Activated CD8-positive, alpha-beta memory T cell treated with anti-CD3 and anti-CD28 coated beads, Interleukin-2, amount 10 ng/mL, durations not matched to agents 7 days and 5 days (primary cell): ENCODE measurements at regions not wholly inside any gene's neighbourhood (a gene's known extent, or its start where the extent isn't known, plus 50 kb on each side); places are given as distances from the start of the nearest gene placed in this dataset.

Experiments
- ATAC-seq: fragments of 150-1000 bp; cut with Tn5 transposase; one replicate; pipeline ENCODE4 v1.10.0; 2021; ENCODE audit warnings: moderate library complexity
- CTCF ChIA-PET: fragments of 350-600 bp; sonication (Branson Sonifier 250); formaldehyde crosslinking; loops from one replicate; lab custom pipeline; 2021; ENCODE audit warnings: antibody characterized with exemption; lab: Charles Lee
- DNase-seq: peaks from one replicate; pipeline ENCODE4 v3.0.0-alpha.2; 2020
- H3K27ac Mint-ChIP-seq: one replicate; pipeline ENCODE4 v1.8.0; 2021; ENCODE audit warnings: mild to moderate bottlenecking, mixed read lengths
- H3K27me3 Mint-ChIP-seq: one replicate; pipeline ENCODE4 v1.8.0; 2021; ENCODE audit warnings: mixed read lengths
- H3K36me3 Mint-ChIP-seq: one replicate; pipeline ENCODE4 v1.8.0; 2021; ENCODE audit warnings: mild to moderate bottlenecking, mixed read lengths
- H3K4me1 Mint-ChIP-seq: one replicate; pipeline ENCODE4 v1.8.0; 2021; ENCODE audit warnings: mixed read lengths
- H3K4me3 Mint-ChIP-seq: one replicate; pipeline ENCODE4 v1.8.0; 2021; ENCODE audit warnings: mild to moderate bottlenecking, moderate library complexity, mixed read lengths
- H3K9me3 Mint-ChIP-seq: one replicate; pipeline ENCODE4 v1.8.0; 2022; ENCODE audit warnings: low read depth, mixed read lengths

GRCh38 chr6:49370518-49370917 lies 92.5 kb downstream of the MMUT start:
- H3K27me3 Mint-ChIP-seq = no peaks in the 10 kb centered on the region
- no peaks in the 10 kb centered on the region for H3K4me1 Mint-ChIP-seq
- CTCF ChIA-PET = no interaction called here
- no peak overlapping the region for H3K27ac Mint-ChIP-seq
- H3K36me3 Mint-ChIP-seq = no peaks in the 10 kb centered on the region
- no peak overlapping the region for H3K4me3 Mint-ChIP-seq
- peaks cover 5% of the 10 kb centered on the region for H3K9me3 Mint-ChIP-seq
- ATAC-seq = no peak
- no peak for DNase-seq

- Mint-ChIP-seq H3K27me3 (no peaks in the 10 kb centered on the region), H3K4me1 (no peaks in the 10 kb centered on the region)
Measured at GRCh38 chr6:49366539-49366938, 96.5 kb downstream of the MMUT start.

GRCh38 chr6:49348561-49348960 lies 114.5 kb downstream of the MMUT start:
- H3K9me3 Mint-ChIP-seq = no peaks in the 10 kb centered on the region
- CTCF ChIA-PET = no interaction called here

More at GRCh38 chr6:49366539-49366938, 96.5 kb downstream of the MMUT start:
- Mint-ChIP-seq H3K36me3 (no peaks in the 10 kb centered on the region), H3K4me3 (no peak overlapping the region), H3K9me3 (peaks cover 5% of the 10 kb centered on the region), H3K27ac (no peak overlapping the region)
- DNase-seq = no peak
- ATAC-seq = no peak
- CTCF ChIA-PET = no interaction called here

GRCh38 chr6:49342410-49342809 lies 120.6 kb downstream of the MMUT start:
- ATAC-seq (no peak), DNase-seq (no peak)
- Mint-ChIP-seq H3K9me3 (no peaks in the 10 kb centered on the region), H3K27me3 (no peaks in the 10 kb centered on the region), H3K36me3 (no peaks in the 10 kb centered on the region), H3K4me3 (no peak overlapping the region), H3K4me1 (no peaks in the 10 kb centered on the region), H3K27ac (no peak overlapping the region)
- CTCF ChIA-PET = no interaction called here

More at GRCh38 chr6:49348561-49348960, 114.5 kb downstream of the MMUT start:
- no peak for DNase-seq
- Mint-ChIP-seq H3K4me3 (no peak overlapping the region), H3K27me3 (no peaks in the 10 kb centered on the region), H3K27ac (no peak overlapping the region), H3K4me1 (no peaks in the 10 kb centered on the region), H3K36me3 (no peaks in the 10 kb centered on the region)
- ATAC-seq = no peak

GRCh38 chr6:49341869-49342268 lies 121.2 kb downstream of the MMUT start:
- Mint-ChIP-seq H3K4me3 (no peak overlapping the region), H3K4me1 (no peaks in the 10 kb centered on the region), H3K36me3 (no peaks in the 10 kb centered on the region), H3K27ac (no peak overlapping the region), H3K27me3 (no peaks in the 10 kb centered on the region), H3K9me3 (no peaks in the 10 kb centered on the region)
- CTCF ChIA-PET = no interaction called here
- ATAC-seq = no peak
- DNase-seq = no peak

GRCh38 chr6:49339096-49339495 lies 124.0 kb downstream of the MMUT start:
- no peaks in the 10 kb centered on the region for H3K9me3 Mint-ChIP-seq
- no peaks in the 10 kb centered on the region for H3K27me3 Mint-ChIP-seq
- CTCF ChIA-PET = no interaction called here
- H3K4me1 Mint-ChIP-seq = no peaks in the 10 kb centered on the region
- DNase-seq (no peak), ATAC-seq (no peak)
- no peaks in the 10 kb centered on the region for H3K36me3 Mint-ChIP-seq
- no peak overlapping the region for H3K27ac Mint-ChIP-seq
- no peak overlapping the region for H3K4me3 Mint-ChIP-seq

- DNase-seq (no peak), ATAC-seq (no peak)
- no peak overlapping the region for H3K4me3 Mint-ChIP-seq
- no peaks in the 10 kb centered on the region for H3K9me3 Mint-ChIP-seq
- no peak overlapping the region for H3K27ac Mint-ChIP-seq
- no peaks in the 10 kb centered on the region for H3K36me3 Mint-ChIP-seq
- H3K27me3 Mint-ChIP-seq = no peaks in the 10 kb centered on the region
- no peaks in the 10 kb centered on the region for H3K4me1 Mint-ChIP-seq
- CTCF ChIA-PET = no interaction called here
Measured at GRCh38 chr6:49336514-49337131, 126.4 kb downstream of the MMUT start.

GRCh38 chr6:49333345-49334125 lies 129.5 kb downstream of the MMUT start:
- H3K4me1 Mint-ChIP-seq = no peaks in the 10 kb centered on the region
- H3K27me3 Mint-ChIP-seq = peaks cover 2% of the 10 kb centered on the region
- no peak overlapping the region for H3K4me3 Mint-ChIP-seq
- CTCF ChIA-PET = no interaction called here
- H3K9me3 Mint-ChIP-seq = no peaks in the 10 kb centered on the region
- no peaks in the 10 kb centered on the region for H3K36me3 Mint-ChIP-seq
- H3K27ac Mint-ChIP-seq = no peak overlapping the region
- ATAC-seq (no peak), DNase-seq (no peak)

- Mint-ChIP-seq H3K9me3 (no peaks in the 10 kb centered on the region), H3K4me1 (no peaks in the 10 kb centered on the region), H3K27me3 (peaks cover 2% of the 10 kb centered on the region), H3K36me3 (no peaks in the 10 kb centered on the region), H3K27ac (no peak overlapping the region), H3K4me3 (no peak overlapping the region)
- CTCF ChIA-PET = no interaction called here
- DNase-seq (no peak), ATAC-seq (no peak)
Measured at GRCh38 chr6:49332781-49333180, 130.3 kb downstream of the MMUT start.

- Mint-ChIP-seq H3K4me1 (no peaks in the 10 kb centered on the region), H3K27ac (no peak overlapping the region), H3K36me3 (no peaks in the 10 kb centered on the region), H3K4me3 (no peak overlapping the region), H3K9me3 (no peaks in the 10 kb centered on the region), H3K27me3 (peaks cover 2% of the 10 kb centered on the region)
- DNase-seq (no peak), ATAC-seq (no peak)
- CTCF ChIA-PET = no interaction called here
Measured at GRCh38 chr6:49329186-49329585, 133.9 kb downstream of the MMUT start.

- ATAC-seq (no peak), DNase-seq (no peak)
- no peak overlapping the region for H3K27ac Mint-ChIP-seq
- no peaks in the 10 kb centered on the region for H3K9me3 Mint-ChIP-seq
- CTCF ChIA-PET = no interaction called here
- no peaks in the 10 kb centered on the region for H3K36me3 Mint-ChIP-seq
- H3K27me3 Mint-ChIP-seq = peaks cover 2% of the 10 kb centered on the region
- H3K4me3 Mint-ChIP-seq = no peak overlapping the region
- H3K4me1 Mint-ChIP-seq = no peaks in the 10 kb centered on the region
Measured at GRCh38 chr6:49328051-49328744, 134.9 kb downstream of the MMUT start.

- H3K4me3 Mint-ChIP-seq = no peak overlapping the region
- ATAC-seq = no peak
- no peak for DNase-seq
- H3K4me1 Mint-ChIP-seq = no peaks in the 10 kb centered on the region
- no peaks in the 10 kb centered on the region for H3K36me3 Mint-ChIP-seq
- no peaks in the 10 kb centered on the region for H3K9me3 Mint-ChIP-seq
- peaks cover 2% of the 10 kb centered on the region for H3K27me3 Mint-ChIP-seq
- CTCF ChIA-PET = no interaction called here
- no peak overlapping the region for H3K27ac Mint-ChIP-seq
Measured at GRCh38 chr6:49327571-49327970, 135.5 kb downstream of the MMUT start.

GRCh38 chr6:49327005-49327404 lies 136.0 kb downstream of the MMUT start:
- CTCF ChIA-PET = no interaction called here
- Mint-ChIP-seq H3K4me1 (no peaks in the 10 kb centered on the region), H3K27ac (no peak overlapping the region)

GRCh38 chr6:49326347-49326746 lies 136.7 kb downstream of the MMUT start:
- H3K27ac Mint-ChIP-seq = no peak overlapping the region
- no peak overlapping the region for H3K4me3 Mint-ChIP-seq
- no peaks in the 10 kb centered on the region for H3K9me3 Mint-ChIP-seq
- H3K4me1 Mint-ChIP-seq = no peaks in the 10 kb centered on the region
- peaks cover 2% of the 10 kb centered on the region for H3K27me3 Mint-ChIP-seq
- ATAC-seq = no peak
- no peaks in the 10 kb centered on the region for H3K36me3 Mint-ChIP-seq
- DNase-seq = no peak
- CTCF ChIA-PET = no interaction called here

More at GRCh38 chr6:49327005-49327404, 136.0 kb downstream of the MMUT start:
- H3K27me3 Mint-ChIP-seq = peaks cover 2% of the 10 kb centered on the region
- H3K4me3 Mint-ChIP-seq = no peak overlapping the region
- ATAC-seq = no peak
- no peaks in the 10 kb centered on the region for H3K36me3 Mint-ChIP-seq
- H3K9me3 Mint-ChIP-seq = no peaks in the 10 kb centered on the region
- DNase-seq = no peak
